ENCODE measurements at regions not wholly inside any gene's neighbourhood (a gene's known extent, or its start where the extent isn't known, plus 50 kb on each side); places are given as distances from the start of the nearest gene placed in this dataset.

DNA sequence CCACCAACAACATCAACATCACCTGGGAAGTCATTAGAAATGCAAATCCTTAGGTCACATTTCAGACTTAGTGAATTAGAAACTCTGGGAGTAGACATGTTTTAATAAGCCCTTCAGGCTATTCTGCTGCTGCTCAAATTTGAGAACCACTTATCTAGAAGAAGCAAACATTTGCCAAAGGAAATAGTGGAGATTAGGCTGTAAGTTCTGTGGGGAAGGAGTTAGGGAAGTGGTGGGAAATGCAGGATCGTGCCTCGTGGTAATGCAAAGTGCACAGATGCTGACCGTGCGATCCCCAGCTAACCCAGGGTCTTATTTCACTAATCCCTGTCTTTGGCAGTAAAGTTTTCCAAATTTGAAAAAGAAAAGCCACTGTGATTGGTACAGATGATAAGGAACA, 328.5 kb downstream of the EPM2A start:
- POLR2A ChIA-PET = no interaction called here
- TF ChIP-seq TARDBP (IDR thresholded peaks at IDR 0.05) (no peak), FOXK2 (IDR thresholded peaks at IDR 0.05) (no peak), SP1 (IDR thresholded peaks at IDR 0.05) (no peak), ARNT (IDR thresholded peaks at IDR 0.05) (no peak), L3MBTL2 (conservative IDR thresholded peaks at IDR 0.05) (0 out of 2 replicates have a peak, but pooled peaks have one; percentile 38)
- CTCF ChIA-PET = no interaction called here
- no peak for DNase-seq (ENCODE audit: extremely low spot score)

DNA sequence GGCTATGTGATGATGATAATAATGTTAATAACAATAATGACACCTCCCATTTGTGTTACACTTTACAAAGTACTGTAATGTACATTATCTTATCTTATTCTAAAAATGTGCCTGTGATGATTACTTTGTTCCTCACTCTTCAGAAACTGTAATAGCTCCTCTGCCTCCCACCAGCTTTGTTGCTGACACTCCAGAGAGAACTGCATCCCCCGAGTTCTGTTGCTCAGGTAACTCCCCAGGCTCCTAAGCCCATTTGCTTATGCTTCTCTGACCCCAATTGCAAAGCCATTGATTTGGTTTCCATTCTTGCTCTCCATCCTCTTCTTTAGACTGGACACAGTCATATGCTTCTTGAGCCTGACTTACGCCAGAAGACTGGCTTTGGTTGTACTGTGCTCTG, 319.7 kb downstream of the EPM2A start:
- TF ChIP-seq FOXA1 (IDR thresholded peaks at IDR 0.05) (no peak), ARNT (IDR thresholded peaks at IDR 0.05) (no peak), ZNF384 (IDR thresholded peaks at IDR 0.05) (no peak), SUZ12 (IDR thresholded peaks at IDR 0.05) (no peak), CTBP1 (IDR thresholded peaks at IDR 0.05; ENCODE audit: borderline replicate concordance) (no peak), BHLHE40 (IDR thresholded peaks at IDR 0.05; ENCODE audit: borderline replicate concordance) (no peak)
- CTCF ChIA-PET = no interaction called here
- DNase-seq (ENCODE audit: extremely low spot score) = no peak
- POLR2A ChIA-PET = no interaction called here

DNA sequence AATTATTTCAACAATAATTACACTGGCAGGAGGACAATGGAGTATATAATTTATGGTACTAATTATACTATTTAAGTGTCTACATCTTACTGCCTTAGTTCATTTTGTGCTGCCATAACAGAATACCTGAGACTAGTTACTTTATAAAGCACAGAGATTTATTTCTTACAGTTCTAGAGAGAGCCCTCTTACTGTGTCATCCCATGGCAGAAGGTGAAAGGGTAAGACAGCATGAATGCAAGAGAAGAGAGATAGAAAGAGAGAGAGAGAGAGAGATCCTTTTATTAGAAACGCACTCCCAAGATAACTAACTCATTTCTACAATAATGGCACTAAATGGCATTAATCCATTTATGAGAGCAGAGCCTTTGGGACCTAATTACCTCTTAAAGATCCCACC, 314.7 kb downstream of the EPM2A start:
- no peak for DNase-seq (ENCODE audit: extremely low spot score)
- no peak for TF ChIP-seq TARDBP (IDR thresholded peaks at IDR 0.05)
- TF ChIP-seq LEF1 (IDR thresholded peaks at IDR 0.05; ENCODE audit: borderline replicate concordance) = no peak
- ChIA-PET CTCF (no interaction called here), POLR2A (no interaction called here)

DNA sequence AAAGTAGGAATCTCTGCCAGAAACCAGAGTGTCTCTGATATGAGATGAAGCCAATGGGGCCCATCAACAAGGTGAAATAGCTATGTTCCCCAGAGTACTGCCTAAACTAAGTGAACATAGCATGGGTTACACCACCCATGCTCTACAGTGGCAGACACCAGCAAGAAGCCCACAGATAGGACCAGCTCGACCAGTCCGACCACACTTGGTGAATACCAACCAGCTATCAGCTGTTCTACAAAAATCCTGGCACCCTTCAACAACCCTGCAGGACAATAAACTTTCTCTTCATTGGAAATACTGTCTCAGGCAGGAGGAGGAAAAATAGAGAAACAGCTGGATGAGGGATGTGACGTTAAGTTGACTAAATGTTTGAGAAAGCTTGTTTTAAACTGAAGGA, 311.4 kb downstream of the EPM2A start:
- POLR2A ChIA-PET = no interaction called here
- CTCF ChIA-PET = interaction anchor here (0.5 to 0.7 kb wide), 2 partner anchors 287 to 537 kb away, joined by 3 to 6 read pairs; no protein-coding TSS in a partner anchor
- no peak for DNase-seq (ENCODE audit: extremely low spot score)

DNA sequence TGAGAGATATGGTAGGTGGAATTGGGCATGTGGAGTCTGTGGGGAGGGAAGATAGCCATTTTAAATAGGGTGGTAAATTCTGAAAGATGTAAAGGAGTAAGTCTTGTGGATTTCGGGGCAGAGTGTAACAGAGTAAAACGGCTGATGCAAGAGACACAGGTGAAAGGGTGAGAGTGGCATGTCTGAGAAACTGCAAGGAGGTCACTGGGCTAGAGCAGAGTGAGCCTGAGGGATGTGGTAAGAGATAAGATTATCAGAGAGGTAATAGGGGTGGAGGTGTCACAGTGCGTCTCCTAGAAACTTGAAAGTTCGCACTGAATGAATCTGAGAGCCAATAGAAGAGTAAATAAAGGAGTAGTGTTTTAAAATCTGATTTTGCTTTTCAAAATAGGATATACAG, 308.1 kb downstream of the EPM2A start:
- TF ChIP-seq FOXA1 (IDR thresholded peaks at IDR 0.05) (no peak), FOXK2 (IDR thresholded peaks at IDR 0.05) (no peak), HDGF (IDR thresholded peaks at IDR 0.05; ENCODE audit: borderline replicate concordance) (no peak), LEF1 (IDR thresholded peaks at IDR 0.05; ENCODE audit: borderline replicate concordance) (no peak)
- TF ChIP-seq, protein P1, sequence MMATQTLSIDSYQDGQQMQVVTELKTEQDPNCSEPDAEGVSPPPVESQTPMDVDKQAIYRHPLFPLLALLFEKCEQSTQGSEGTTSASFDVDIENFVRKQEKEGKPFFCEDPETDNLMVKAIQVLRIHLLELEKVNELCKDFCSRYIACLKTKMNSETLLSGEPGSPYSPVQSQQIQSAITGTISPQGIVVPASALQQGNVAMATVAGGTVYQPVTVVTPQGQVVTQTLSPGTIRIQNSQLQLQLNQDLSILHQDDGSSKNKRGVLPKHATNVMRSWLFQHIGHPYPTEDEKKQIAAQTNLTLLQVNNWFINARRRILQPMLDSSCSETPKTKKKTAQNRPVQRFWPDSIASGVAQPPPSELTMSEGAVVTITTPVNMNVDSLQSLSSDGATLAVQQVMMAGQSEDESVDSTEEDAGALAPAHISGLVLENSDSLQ (IDR thresholded peaks at IDR 0.05) = no peak
- no peak for DNase-seq (ENCODE audit: extremely low spot score)
- CTCF ChIA-PET = no interaction called here
- POLR2A ChIA-PET = no interaction called here

More for the DNA sequence above, 311.4 kb downstream of the EPM2A start:
- TF ChIP-seq SP1 (IDR thresholded peaks at IDR 0.05) = no peak
- TF ChIP-seq, protein P1 (IDR thresholded peaks at IDR 0.05) = no peak
- TF ChIP-seq CTBP1 (IDR thresholded peaks at IDR 0.05; ENCODE audit: borderline replicate concordance) = no peak
- TF ChIP-seq ZNF384 (IDR thresholded peaks at IDR 0.05) = no peak
- TF ChIP-seq TARDBP (IDR thresholded peaks at IDR 0.05) = no peak
- TF ChIP-seq ARNT (IDR thresholded peaks at IDR 0.05) = no peak
- TF ChIP-seq NFRKB (IDR thresholded peaks at IDR 0.05) = no peak
- no peak for TF ChIP-seq SUZ12 (IDR thresholded peaks at IDR 0.05)
- no peak for TF ChIP-seq FOXK2 (IDR thresholded peaks at IDR 0.05)
- no peak for TF ChIP-seq HDGF (IDR thresholded peaks at IDR 0.05; ENCODE audit: borderline replicate concordance)
- no peak for TF ChIP-seq FOXA1 (IDR thresholded peaks at IDR 0.05)
- TF ChIP-seq L3MBTL2 (conservative IDR thresholded peaks at IDR 0.05) = no peak
- no peak for TF ChIP-seq LEF1 (IDR thresholded peaks at IDR 0.05; ENCODE audit: borderline replicate concordance)
- TF ChIP-seq ELF4 (IDR thresholded peaks at IDR 0.05) = no peak

DNA sequence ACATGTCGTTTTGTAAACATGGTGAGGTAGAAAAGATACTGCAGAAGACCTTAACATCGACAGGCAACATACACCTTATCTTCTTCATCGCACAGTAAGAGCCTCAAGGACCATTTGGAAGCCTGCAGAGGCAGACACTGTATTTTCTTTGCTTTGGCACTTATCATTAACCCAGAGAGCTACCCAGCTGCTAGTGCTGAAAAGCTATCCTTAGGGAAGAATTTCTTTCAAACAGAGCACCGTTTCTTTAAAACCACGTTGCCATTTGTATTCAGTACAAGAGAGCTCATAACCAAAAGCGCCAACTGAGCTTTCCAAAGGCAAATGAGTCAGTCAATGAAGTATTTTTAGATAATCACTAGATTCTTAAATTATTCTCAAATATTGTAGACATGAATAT, 306.6 kb downstream of the EPM2A start:
- DNase-seq (ENCODE audit: extremely low spot score) = no peak
- no peak for TF ChIP-seq LEF1 (IDR thresholded peaks at IDR 0.05; ENCODE audit: borderline replicate concordance)
- TF ChIP-seq, protein P1 (IDR thresholded peaks at IDR 0.05) = no peak
- TF ChIP-seq NFRKB (IDR thresholded peaks at IDR 0.05) = no peak
- TF ChIP-seq TARDBP (IDR thresholded peaks at IDR 0.05) = no peak
- TF ChIP-seq L3MBTL2 (conservative IDR thresholded peaks at IDR 0.05) = no peak
- no peak for TF ChIP-seq ELF4 (IDR thresholded peaks at IDR 0.05)
- no peak for TF ChIP-seq FOXM1 (IDR thresholded peaks at IDR 0.05; ENCODE audit: borderline replicate concordance)
- TF ChIP-seq SUZ12 (IDR thresholded peaks at IDR 0.05) = no peak
- no peak for TF ChIP-seq CTBP1 (IDR thresholded peaks at IDR 0.05; ENCODE audit: borderline replicate concordance)
- TF ChIP-seq ZNF384 (IDR thresholded peaks at IDR 0.05) = no peak
- TF ChIP-seq BHLHE40 (IDR thresholded peaks at IDR 0.05; ENCODE audit: borderline replicate concordance) = no peak
- TF ChIP-seq SP1 (IDR thresholded peaks at IDR 0.05) = no peak
- TF ChIP-seq FOXA1 (IDR thresholded peaks at IDR 0.05) = no peak
- CTCF ChIA-PET = no interaction called here
- POLR2A ChIA-PET = no interaction called here

DNA sequence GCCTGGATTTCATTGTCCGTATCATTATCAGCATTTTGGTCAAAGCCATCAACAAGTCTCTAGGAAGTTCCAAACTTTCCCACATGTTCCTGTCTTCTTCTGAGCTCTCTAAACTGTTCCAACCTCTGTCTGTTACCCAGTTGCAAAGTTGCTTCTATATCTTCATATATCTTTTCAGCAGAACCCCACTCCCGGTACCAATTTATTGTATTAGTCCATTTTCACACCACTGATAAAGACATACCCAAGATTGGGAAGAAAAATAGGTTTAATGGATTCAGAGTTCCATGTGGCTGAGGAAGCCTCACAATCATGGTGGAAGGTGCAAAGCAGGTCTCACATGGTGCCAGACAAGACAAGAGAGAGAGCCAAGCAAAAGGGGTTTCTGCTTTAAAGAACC, 293.2 kb downstream of the EPM2A start:
- no peak for DNase-seq (ENCODE audit: extremely low spot score)
- ChIA-PET POLR2A (no interaction called here), CTCF (no interaction called here)
- TF ChIP-seq BHLHE40 (IDR thresholded peaks at IDR 0.05; ENCODE audit: borderline replicate concordance) (no peak), SUZ12 (IDR thresholded peaks at IDR 0.05) (no peak), NFRKB (IDR thresholded peaks at IDR 0.05) (no peak), ZNF384 (IDR thresholded peaks at IDR 0.05) (no peak), FOXA1 (IDR thresholded peaks at IDR 0.05) (no peak), SP1 (IDR thresholded peaks at IDR 0.05) (no peak), FOXM1 (IDR thresholded peaks at IDR 0.05; ENCODE audit: borderline replicate concordance) (no peak), TARDBP (IDR thresholded peaks at IDR 0.05) (no peak), FOXK2 (IDR thresholded peaks at IDR 0.05) (no peak), HDGF (IDR thresholded peaks at IDR 0.05; ENCODE audit: borderline replicate concordance) (no peak), CTBP1 (IDR thresholded peaks at IDR 0.05; ENCODE audit: borderline replicate concordance) (no peak), LEF1 (IDR thresholded peaks at IDR 0.05; ENCODE audit: borderline replicate concordance) (no peak), L3MBTL2 (conservative IDR thresholded peaks at IDR 0.05) (no peak), ELF4 (IDR thresholded peaks at IDR 0.05) (no peak)
- TF ChIP-seq, protein P1 (IDR thresholded peaks at IDR 0.05) = no peak
